Endothelial cell (in vitro differentiated cells): ENCODE measurements at regions not wholly inside any gene's neighbourhood (a gene's known extent, or its start where the extent isn't known, plus 50 kb on each side); places are given as distances from the start of the nearest gene placed in this dataset.

Experiments
- DNase-seq: peaks from one replicate; pipeline ENCODE4 v3.0.0; 2021; ENCODE audit warnings: low spot score
- H3K27ac Mint-ChIP-seq: one replicate; pipeline ENCODE4 v1.8.0; 2021; ENCODE audit warnings: mixed read lengths, inconsistent platforms; ENCODE audit not compliant: unreplicated experiment
- H3K27me3 Mint-ChIP-seq: one replicate; pipeline ENCODE4 v1.8.0; 2021; ENCODE audit warnings: mild to moderate bottlenecking, moderate library complexity, mixed read lengths, inconsistent platforms; ENCODE audit not compliant: unreplicated experiment
- H3K36me3 Mint-ChIP-seq: one replicate; pipeline ENCODE4 v1.8.0; 2021; ENCODE audit warnings: mild to moderate bottlenecking, low read depth, mixed read lengths, inconsistent platforms; ENCODE audit not compliant: unreplicated experiment
- H3K4me1 Mint-ChIP-seq: one replicate; pipeline ENCODE4 v1.8.0; 2021; ENCODE audit warnings: mild to moderate bottlenecking, mixed read lengths, inconsistent platforms; ENCODE audit not compliant: unreplicated experiment
- H3K4me3 Mint-ChIP-seq: one replicate; pipeline ENCODE4 v1.8.0; 2021; ENCODE audit warnings: mild to moderate bottlenecking, mixed read lengths, inconsistent platforms; ENCODE audit not compliant: unreplicated experiment
- H3K9me3 Mint-ChIP-seq: one replicate; pipeline ENCODE4 v1.8.0; 2021; ENCODE audit warnings: mixed read lengths, inconsistent platforms; ENCODE audit not compliant: unreplicated experiment
- CTCF ChIP-seq: fragments of 200-600 bp; sonication (generic); IDR thresholded peaks from one replicate; pipeline ENCODE4 v1.5.0; 2021; ENCODE audit warnings: antibody characterized with exemption; ENCODE audit not compliant: unreplicated experiment

- Mint-ChIP-seq H3K4me1 (peaks cover 42% of the 10 kb centered on the region), H3K36me3 (no peaks in the 10 kb centered on the region), H3K9me3 (no peaks in the 10 kb centered on the region), H3K27ac (no peak overlapping the region), H3K4me3 (no peak overlapping the region), H3K27me3 (peaks cover 2% of the 10 kb centered on the region)
- DNase-seq = no peak
- TF ChIP-seq CTCF = no peak
These were observed 440.8 kb upstream of the KLHL29 start for GRCh38 chr2:22944143-22944542.

- H3K27ac Mint-ChIP-seq = no peak overlapping the region
- H3K4me3 Mint-ChIP-seq = no peak overlapping the region
- H3K4me1 Mint-ChIP-seq = peaks cover 43% of the 10 kb centered on the region
- peaks cover 2% of the 10 kb centered on the region for H3K27me3 Mint-ChIP-seq
- DNase-seq = no peak
- no peak for TF ChIP-seq CTCF
- no peaks in the 10 kb centered on the region for H3K9me3 Mint-ChIP-seq
- no peaks in the 10 kb centered on the region for H3K36me3 Mint-ChIP-seq
These were observed 438.4 kb upstream of the KLHL29 start for GRCh38 chr2:22946553-22946952.

GRCh38 chr2:22947741-22948140, 437.2 kb upstream of the KLHL29 start:
- Mint-ChIP-seq H3K4me3 (no peak overlapping the region), H3K27me3 (peaks cover 2% of the 10 kb centered on the region), H3K36me3 (no peaks in the 10 kb centered on the region)

GRCh38 chr2:22950431-22950830, 434.5 kb upstream of the KLHL29 start:
- no peaks in the 10 kb centered on the region for H3K9me3 Mint-ChIP-seq
- TF ChIP-seq CTCF = no peak
- H3K27ac Mint-ChIP-seq = peak overlapping the region; percentile 79
- peaks cover 27% of the 10 kb centered on the region for H3K4me1 Mint-ChIP-seq
- no peaks in the 10 kb centered on the region for H3K36me3 Mint-ChIP-seq
- H3K27me3 Mint-ChIP-seq = peaks cover 2% of the 10 kb centered on the region
- H3K4me3 Mint-ChIP-seq = no peak overlapping the region
- DNase-seq = no peak

More at GRCh38 chr2:22947741-22948140, 437.2 kb upstream of the KLHL29 start:
- DNase-seq = no peak
- Mint-ChIP-seq H3K27ac (no peak overlapping the region), H3K9me3 (no peaks in the 10 kb centered on the region), H3K4me1 (peaks cover 31% of the 10 kb centered on the region)
- TF ChIP-seq CTCF = no peak

- Mint-ChIP-seq H3K27me3 (peaks cover 2% of the 10 kb centered on the region), H3K36me3 (no peaks in the 10 kb centered on the region), H3K27ac (no peak overlapping the region), H3K4me1 (peaks cover 27% of the 10 kb centered on the region), H3K9me3 (no peaks in the 10 kb centered on the region), H3K4me3 (no peak overlapping the region)
- TF ChIP-seq CTCF = no peak
- no peak for DNase-seq
These were observed 432.2 kb upstream of the KLHL29 start for GRCh38 chr2:22952656-22953225.
